ENCODE measurements at regions not wholly inside any gene's neighbourhood (a gene's known extent, or its start where the extent isn't known, plus 50 kb on each side); places are given as distances from the start of the nearest gene placed in this dataset.

DNA sequence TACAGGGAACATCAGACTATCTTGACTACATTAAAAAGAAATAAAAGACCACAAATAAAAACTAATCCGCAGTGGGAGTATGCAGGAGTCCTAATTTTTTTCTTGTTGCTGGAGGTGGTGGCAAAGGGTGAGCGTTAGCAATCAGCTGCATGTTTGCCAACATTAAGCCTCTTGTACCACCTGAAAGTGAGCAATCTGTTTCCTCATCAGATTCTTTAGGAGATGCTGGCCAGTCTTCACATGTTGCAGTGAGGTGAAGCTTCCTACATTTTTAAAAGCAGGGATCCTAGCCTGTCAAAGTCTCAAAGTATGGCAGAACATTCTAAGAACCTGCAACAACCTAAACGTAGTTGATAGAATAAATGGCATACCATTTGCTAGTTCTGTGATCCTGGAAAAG, 162.2 kb upstream of the MEF2C start:
- Histone ChIP-seq H3K27ac (no peak overlapping the region), H3K9me3 (peaks cover 0 to 5% of the 10 kb centered on the region in 2 donors), H3K4me1 (no peaks in the 10 kb centered on the region), H3K4me3 (no peak overlapping the region), H3K36me3 (no peaks in the 10 kb centered on the region), H3K27me3 (no peaks in the 10 kb centered on the region)
- intact Hi-C loops (cut with DNase I): no loop called here
- DNase-seq (ENCODE audit: low spot score in 2 of 2): no peak
- TF ChIP-seq, protein P1, sequence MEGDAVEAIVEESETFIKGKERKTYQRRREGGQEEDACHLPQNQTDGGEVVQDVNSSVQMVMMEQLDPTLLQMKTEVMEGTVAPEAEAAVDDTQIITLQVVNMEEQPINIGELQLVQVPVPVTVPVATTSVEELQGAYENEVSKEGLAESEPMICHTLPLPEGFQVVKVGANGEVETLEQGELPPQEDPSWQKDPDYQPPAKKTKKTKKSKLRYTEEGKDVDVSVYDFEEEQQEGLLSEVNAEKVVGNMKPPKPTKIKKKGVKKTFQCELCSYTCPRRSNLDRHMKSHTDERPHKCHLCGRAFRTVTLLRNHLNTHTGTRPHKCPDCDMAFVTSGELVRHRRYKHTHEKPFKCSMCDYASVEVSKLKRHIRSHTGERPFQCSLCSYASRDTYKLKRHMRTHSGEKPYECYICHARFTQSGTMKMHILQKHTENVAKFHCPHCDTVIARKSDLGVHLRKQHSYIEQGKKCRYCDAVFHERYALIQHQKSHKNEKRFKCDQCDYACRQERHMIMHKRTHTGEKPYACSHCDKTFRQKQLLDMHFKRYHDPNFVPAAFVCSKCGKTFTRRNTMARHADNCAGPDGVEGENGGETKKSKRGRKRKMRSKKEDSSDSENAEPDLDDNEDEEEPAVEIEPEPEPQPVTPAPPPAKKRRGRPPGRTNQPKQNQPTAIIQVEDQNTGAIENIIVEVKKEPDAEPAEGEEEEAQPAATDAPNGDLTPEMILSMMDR (IDR thresholded peaks at IDR 0.05): no peak

DNA sequence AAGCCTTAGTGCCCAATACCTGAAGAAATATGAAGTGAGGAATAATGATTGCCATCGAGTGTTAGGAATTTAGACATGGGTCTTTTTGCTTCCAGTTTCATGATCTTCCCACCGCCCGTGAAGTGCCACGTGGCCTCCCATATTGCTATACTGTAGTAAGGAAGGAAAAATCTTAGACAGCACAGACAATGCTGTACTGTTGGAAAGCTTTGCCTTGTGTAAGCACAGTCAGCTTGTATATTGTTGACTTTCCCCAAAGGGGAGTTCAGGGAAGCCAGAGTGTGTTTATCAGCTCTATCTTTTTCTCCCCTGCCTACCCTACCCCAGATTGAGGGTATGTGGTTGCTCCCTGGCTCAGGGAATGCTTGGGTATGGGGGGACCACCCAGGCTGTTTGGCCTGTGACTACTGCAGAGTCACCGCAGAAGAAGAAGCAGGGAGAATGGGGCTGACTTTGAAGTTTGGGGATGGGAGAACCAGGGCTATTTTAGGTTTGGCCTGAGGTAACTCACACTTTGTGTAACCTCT, 161.8 kb upstream of the MEF2C start:
- no peaks in the 10 kb centered on the region for H3K4me1 ChIP-seq
- H3K4me3 ChIP-seq: no peak overlapping the region
- TF ChIP-seq, protein P1 (IDR thresholded peaks at IDR 0.05): no peak
- intact Hi-C loops (cut with DNase I): no loop called here
- no peaks in the 10 kb centered on the region for H3K27me3 ChIP-seq
- no peaks in the 10 kb centered on the region for H3K9me3 ChIP-seq
- H3K36me3 ChIP-seq: no peaks in the 10 kb centered on the region
- H3K27ac ChIP-seq: no peak overlapping the region
- DNase-seq (ENCODE audit: low spot score in 2 of 2): no peak

DNA sequence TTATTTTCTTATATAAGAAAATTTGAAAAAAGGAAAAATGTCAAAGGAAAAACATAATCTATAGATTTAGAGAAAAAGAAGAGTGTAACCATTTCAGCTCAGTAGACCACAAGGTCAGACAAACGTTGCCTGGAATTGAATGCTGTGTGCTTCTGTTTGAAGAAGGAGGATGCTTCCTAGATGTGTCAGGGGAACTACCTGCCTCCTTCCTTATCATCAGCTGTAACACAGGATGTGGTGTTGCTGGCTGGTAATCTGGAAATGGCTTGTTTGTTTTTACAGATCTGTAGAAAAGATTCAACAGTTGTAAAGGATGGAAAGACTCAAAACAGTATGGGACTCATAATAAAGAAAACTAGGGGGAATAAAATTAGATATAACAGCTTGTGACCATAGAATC, 160.7 kb upstream of the MEF2C start:
- Histone ChIP-seq H3K4me3 (no peak overlapping the region), H3K4me1 (no peaks in the 10 kb centered on the region), H3K27ac (no peak overlapping the region), H3K9me3 (no peaks in the 10 kb centered on the region), H3K36me3 (no peaks in the 10 kb centered on the region), H3K27me3 (no peaks in the 10 kb centered on the region)
- TF ChIP-seq, protein P1 (IDR thresholded peaks at IDR 0.05): no peak
- DNase-seq (ENCODE audit: low spot score in 2 of 2): no peak
- intact Hi-C loops (cut with DNase I): no loop called here

DNA sequence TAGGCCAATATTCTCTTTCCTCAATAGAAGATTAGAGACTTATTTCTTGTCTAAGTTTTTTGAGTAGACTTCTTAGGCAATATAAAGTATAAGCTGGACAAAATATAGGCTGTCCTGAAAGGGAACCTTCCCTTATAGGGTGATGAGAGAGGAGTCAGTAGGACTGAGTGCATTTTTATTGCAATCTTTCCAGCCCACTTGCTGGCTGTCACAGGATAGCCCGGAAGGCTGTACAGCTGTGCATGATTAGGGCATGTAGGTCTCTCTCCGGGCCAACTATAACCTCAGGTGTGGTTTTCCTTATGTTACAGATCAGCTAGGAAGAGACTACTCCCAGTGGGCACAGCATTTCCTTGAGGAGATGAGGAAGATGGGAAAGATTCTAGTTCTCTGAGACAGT, 159.8 kb upstream of the MEF2C start:
- Histone ChIP-seq H3K27ac (no peak overlapping the region), H3K36me3 (no peaks in the 10 kb centered on the region), H3K9me3 (no peaks in the 10 kb centered on the region), H3K4me1 (no peaks in the 10 kb centered on the region), H3K4me3 (no peak overlapping the region), H3K27me3 (no peaks in the 10 kb centered on the region)
- TF ChIP-seq, protein P1 (IDR thresholded peaks at IDR 0.05): no peak
- intact Hi-C loops (cut with DNase I): no loop called here
- no peak for DNase-seq (ENCODE audit: low spot score in 2 of 2)

DNA sequence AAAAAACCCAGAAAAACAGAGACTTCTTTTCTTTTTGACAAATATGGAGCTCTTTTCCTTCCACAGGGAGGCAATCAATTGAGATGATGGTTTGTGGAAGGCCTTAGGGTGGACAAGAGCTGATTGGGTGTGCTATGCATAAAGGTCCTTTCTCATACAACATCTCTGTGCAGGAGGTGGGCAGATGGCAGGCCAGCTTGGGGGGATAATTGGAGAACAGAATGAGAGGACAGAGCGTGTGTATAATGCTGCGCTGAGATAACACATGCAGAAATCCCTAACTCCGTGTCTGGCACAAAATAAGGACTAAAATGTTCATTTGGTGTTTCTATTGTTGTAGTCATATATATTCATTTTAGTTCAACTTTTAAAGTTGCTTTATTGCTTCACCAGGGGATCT, 159.0 kb upstream of the MEF2C start:
- TF ChIP-seq, protein P1 (IDR thresholded peaks at IDR 0.05): no peak
- H3K4me3 ChIP-seq: no peak overlapping the region
- no peak for DNase-seq (ENCODE audit: low spot score in 2 of 2)
- no peaks in the 10 kb centered on the region for H3K27me3 ChIP-seq
- intact Hi-C loops (cut with DNase I): no loop called here
- H3K4me1 ChIP-seq: no peaks in the 10 kb centered on the region
- no peaks in the 10 kb centered on the region for H3K9me3 ChIP-seq
- H3K27ac ChIP-seq: no peak overlapping the region
- no peaks in the 10 kb centered on the region for H3K36me3 ChIP-seq

DNA sequence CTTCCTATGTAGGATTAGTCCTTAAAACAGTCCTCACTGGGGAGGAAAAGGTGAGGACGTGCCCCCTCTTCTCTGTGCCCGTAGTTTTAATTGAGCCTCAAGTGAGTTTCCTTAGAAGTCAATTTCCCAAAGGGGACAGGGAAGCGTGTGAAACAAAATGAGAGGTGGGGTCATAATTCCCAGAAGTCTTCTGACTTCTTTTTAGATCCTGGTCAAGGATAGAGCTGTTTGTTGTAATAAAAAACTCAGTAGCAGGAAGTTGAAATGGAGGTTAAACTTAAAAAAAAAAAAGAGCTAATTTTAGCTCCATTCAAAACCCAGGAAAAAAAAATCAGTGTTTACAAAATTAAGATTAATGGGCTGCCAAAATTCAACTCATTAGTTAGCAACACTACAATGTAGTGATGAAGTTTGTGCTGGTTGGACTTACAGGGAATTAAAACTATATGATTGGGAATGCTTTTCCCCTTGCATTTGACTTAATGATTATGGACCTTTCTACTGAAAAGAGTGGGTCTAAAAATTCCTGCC, 158.3 kb upstream of the MEF2C start:
- DNase-seq (ENCODE audit: low spot score in 2 of 2): no peak
- H3K4me3 ChIP-seq: no peak overlapping the region
- intact Hi-C loops (cut with DNase I): no loop called here
- no peaks in the 10 kb centered on the region for H3K27me3 ChIP-seq
- no peaks in the 10 kb centered on the region for H3K9me3 ChIP-seq
- TF ChIP-seq, protein P1 (IDR thresholded peaks at IDR 0.05): no peak
- no peak overlapping the region for H3K27ac ChIP-seq
- H3K36me3 ChIP-seq: no peaks in the 10 kb centered on the region
- no peaks in the 10 kb centered on the region for H3K4me1 ChIP-seq
